ENCODE measurements at regions not wholly inside any gene's neighbourhood (a gene's known extent, or its start where the extent isn't known, plus 50 kb on each side); places are given as distances from the start of the nearest gene placed in this dataset.

- DNase-seq (ENCODE audit: extremely low read depth, low read depth), result no peak
- no peak for TF ChIP-seq CTCF (IDR thresholded peaks at IDR 0.05; ENCODE audit: low read depth, low read length)
Measured at GRCh38 chr7:17030559-17030958, 148.8 kb upstream of the AGR3 start.

GRCh38 chr7:17031906-17032551, 150.2 kb upstream of the AGR3 start:
- no peak for TF ChIP-seq CTCF (IDR thresholded peaks at IDR 0.05; ENCODE audit: low read depth, low read length)
- no peak for DNase-seq (ENCODE audit: extremely low read depth, low read depth)

GRCh38 chr7:17033245-17033644, 151.5 kb upstream of the AGR3 start:
- DNase-seq (ENCODE audit: extremely low read depth, low read depth), result no peak
- no peak for TF ChIP-seq CTCF (IDR thresholded peaks at IDR 0.05; ENCODE audit: low read depth, low read length)

GRCh38 chr7:17036584-17036983, 154.8 kb upstream of the AGR3 start:
- no peak for TF ChIP-seq CTCF (IDR thresholded peaks at IDR 0.05; ENCODE audit: low read depth, low read length)
- no peak for DNase-seq (ENCODE audit: extremely low read depth, low read depth)

- no peak for DNase-seq (ENCODE audit: extremely low read depth, low read depth)
- TF ChIP-seq CTCF (IDR thresholded peaks at IDR 0.05; ENCODE audit: low read depth, low read length), result no peak
Measured at GRCh38 chr7:17037356-17037755, 155.6 kb upstream of the AGR3 start.

- no peak for TF ChIP-seq CTCF (IDR thresholded peaks at IDR 0.05; ENCODE audit: low read depth, low read length)
- no peak for DNase-seq (ENCODE audit: extremely low read depth, low read depth)
Measured at GRCh38 chr7:17038160-17038782, 156.5 kb upstream of the AGR3 start.

- no peak for DNase-seq (ENCODE audit: extremely low read depth, low read depth)
- TF ChIP-seq CTCF (IDR thresholded peaks at IDR 0.05; ENCODE audit: low read depth, low read length), result no peak
Measured at GRCh38 chr7:17038783-17039170, 157.0 kb upstream of the AGR3 start.

Data from AG09319 (cell line).